GM10248 (cell line): ENCODE measurements at regions not wholly inside any gene's neighbourhood (a gene's known extent, or its start where the extent isn't known, plus 50 kb on each side); places are given as distances from the start of the nearest gene placed in this dataset.
"Not testable (repeated sequence)": the region's sequence is repeated elsewhere in the genome, so short reads cannot be mapped to it uniquely, and the experiment has no call there.

Experiments
- CTCF ChIA-PET: fragments of 300-600 bp; sonication (Branson Sonifier 250); formaldehyde crosslinking; extraction: SDS; loops from one replicate; lab custom pipeline; 2021; ENCODE audit warnings: antibody characterized with exemption; lab: Yijun Ruan, JAX
- POLR2A ChIA-PET: fragments of 350-650 bp; sonication (Branson Sonifier 250); formaldehyde crosslinking; extraction: SDS; loops from one replicate; lab custom pipeline; 2020; ENCODE audit warnings: antibody characterized with exemption; lab: Yijun Ruan, JAX
- DNase-seq: peaks from one replicate; pipeline ENCODE4 v3.0.0; 2012; ENCODE audit errors: extremely low spot score
- CTCF ChIP-seq: IDR thresholded peaks from 2 replicates; pipeline ENCODE4 v1.5.1; 2012; ENCODE audit warnings: mild to moderate bottlenecking, low read depth; ENCODE audit errors: extremely low read depth, missing control alignments, control extremely low read depth

GRCh38 chr3:177452831-177453450 is 255.7 kb upstream of the TBL1XR1 start:
- POLR2A ChIA-PET: no interaction called here
- TF ChIP-seq CTCF: no peak
- CTCF ChIA-PET: no interaction called here
- DNase-seq: no peak

- DNase-seq: no peak
- POLR2A ChIA-PET: no interaction called here
- CTCF ChIA-PET: no interaction called here
- TF ChIP-seq CTCF: no peak
Measured at GRCh38 chr3:177453451-177453844, 256.2 kb upstream of the TBL1XR1 start.

GRCh38 chr3:177457204-177457603 is 259.9 kb upstream of the TBL1XR1 start:
- POLR2A ChIA-PET, CTCF ChIA-PET, DNase-seq: not testable (repeated sequence)

GRCh38 chr3:177459401-177459800 is 262.1 kb upstream of the TBL1XR1 start:
- POLR2A ChIA-PET: no interaction called here

GRCh38 chr3:177460047-177460446 is 262.8 kb upstream of the TBL1XR1 start:
- no peak for TF ChIP-seq CTCF
- no peak for DNase-seq
- POLR2A ChIA-PET: no interaction called here
- CTCF ChIA-PET: no interaction called here

More at GRCh38 chr3:177459401-177459800, 262.1 kb upstream of the TBL1XR1 start:
- CTCF ChIA-PET: no interaction called here
- TF ChIP-seq CTCF: no peak
- DNase-seq: no peak

- ChIA-PET POLR2A (no interaction called here), CTCF (no interaction called here)
- no peak for TF ChIP-seq CTCF
- DNase-seq: no peak
Measured at GRCh38 chr3:177461765-177462164, 264.5 kb upstream of the TBL1XR1 start.

GRCh38 chr3:177463341-177463740 is 266.1 kb upstream of the TBL1XR1 start:
- DNase-seq, CTCF ChIA-PET, POLR2A ChIA-PET: not testable (repeated sequence)

GRCh38 chr3:177463863-177464262 is 266.6 kb upstream of the TBL1XR1 start:
- TF ChIP-seq CTCF: no peak
- DNase-seq: no peak
- POLR2A ChIA-PET: no interaction called here
- CTCF ChIA-PET: no interaction called here
